Common myeloid progenitor, CD34-positive (primary cell): ENCODE measurements at regions not wholly inside any gene's neighbourhood (a gene's known extent, or its start where the extent isn't known, plus 50 kb on each side); places are given as distances from the start of the nearest gene placed in this dataset.

Experiments used
- CTCF ChIA-PET: fragments of 350-600 bp; sonication (Branson Sonifier 250); formaldehyde crosslinking; loops from one replicate; lab custom pipeline; 2021; ENCODE audit warnings: antibody characterized with exemption; lab: Charles Lee
- POLR2A ChIA-PET: fragments of 350-600 bp; sonication (Branson Sonifier 250); formaldehyde crosslinking; loops from one replicate; lab custom pipeline; 2021; ENCODE audit warnings: antibody characterized with exemption; lab: Charles Lee
- DNase-seq, 3 donors: peaks; one replicate each; pipeline versions ENCODE4 v3.0.0 to v3.0.0-alpha.2; 2013
- H3K27ac ChIP-seq, 2 experiments: 1 replicate in 1 of 2; 2 replicates in 1 of 2; pipeline ENCODE4 v1.7.0; 2013; ENCODE audit warnings: inconsistent platforms in 2 of 2, low read length in 2 of 2, mild to moderate bottlenecking in 2 of 2, low read depth in 1 of 2, moderate library complexity in 1 of 2; ENCODE audit not compliant: severe bottlenecking in 2 of 2, insufficient read depth in 1 of 2, poor library complexity in 1 of 2
- H3K27me3 ChIP-seq, 5 experiments: replicated peaks in 2 of 5; 1 replicate in 3 of 5; 2 replicates in 2 of 5; pipeline versions ENCODE4 v1.6.1 to v1.7.0; 2013; ENCODE audit warnings: low read length in 4 of 5, mild to moderate bottlenecking in 2 of 5, moderate library complexity in 2 of 5, inconsistent platforms in 1 of 5; ENCODE audit not compliant: insufficient read depth in 5 of 5, control insufficient read depth in 4 of 5
- H3K36me3 ChIP-seq, 4 experiments: 1 replicate in 2 of 4; 2 replicates in 2 of 4; pipeline versions ENCODE4 v1.6.1 to v1.7.0; 2013; ENCODE audit warnings: low read length in 3 of 4, control low read depth in 1 of 4, mild to moderate bottlenecking in 1 of 4; ENCODE audit not compliant: control insufficient read depth in 4 of 4, insufficient read depth in 4 of 4
- H3K4me1 ChIP-seq, 4 experiments: 1 replicate in 3 of 4; 2 replicates in 1 of 4; pipeline versions ENCODE4 v1.6.1 to v1.7.1; 2013; ENCODE audit warnings: low read length in 3 of 4, mild to moderate bottlenecking in 3 of 4, control low read depth in 1 of 4, inconsistent platforms in 1 of 4, moderate library complexity in 1 of 4; ENCODE audit not compliant: control insufficient read depth in 4 of 4, insufficient read depth in 4 of 4; ENCODE audit errors: control extremely low read depth in 1 of 4
- H3K4me3 ChIP-seq, 7 experiments: 1 replicate in 4 of 7; 2 replicates in 3 of 7; pipeline versions ENCODE4 v1.5.1 to v1.7.0; 2013; ENCODE audit warnings: mild to moderate bottlenecking in 7 of 7, low read length in 6 of 7, moderate library complexity in 6 of 7, inconsistent platforms in 2 of 7, low read depth in 2 of 7, control low read depth in 1 of 7; ENCODE audit not compliant: insufficient read depth in 4 of 7, control insufficient read depth in 1 of 7; ENCODE audit errors: extremely low read depth in 1 of 7
- H3K9me3 ChIP-seq, 5 experiments: 1 replicate in 4 of 5; 2 replicates in 1 of 5; pipeline versions ENCODE4 v1.6.1 to v1.7.1; 2013; ENCODE audit warnings: low read length in 4 of 5, mild to moderate bottlenecking in 2 of 5, inconsistent platforms in 1 of 5, low read depth in 1 of 5, moderate library complexity in 1 of 5; ENCODE audit not compliant: control insufficient read depth in 4 of 5, insufficient read depth in 2 of 5; ENCODE audit errors: control extremely low read depth in 1 of 5
- WGBS: methylation state at CpG from one replicate; pipeline ENCODE4 v1.1.5; 2013; ENCODE audit not compliant: insufficient coverage; 5-methylcytosine and 5-hydroxymethylcytosine counted together

DNA sequence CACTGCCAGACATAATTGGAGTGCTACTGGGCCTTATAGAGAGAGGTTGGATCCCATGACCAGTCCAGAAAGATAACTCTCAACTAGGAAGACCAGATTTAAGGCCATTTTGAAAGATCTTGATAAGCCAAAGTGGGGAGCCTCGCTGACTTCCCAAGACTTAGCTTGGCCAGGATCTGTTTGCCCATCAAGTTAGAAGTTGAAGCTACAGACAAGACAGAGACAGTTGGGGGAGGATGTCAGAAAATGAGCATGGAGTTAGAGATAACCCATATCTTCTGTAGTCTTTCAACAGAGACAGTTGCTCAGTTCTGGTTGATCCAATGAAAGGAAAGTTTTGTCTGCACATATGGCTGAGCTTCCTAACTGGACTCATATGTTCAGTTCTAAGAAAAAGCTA is 267.4 kb downstream of the HS3ST3A1 start:
- Histone ChIP-seq H3K4me3 (no peak overlapping the region), H3K9me3 (no peaks in the 10 kb centered on the region), H3K27me3 (peaks cover 0 to 4% (median 4%) of the 10 kb centered on the region in 5 experiments), H3K36me3 (no peaks in the 10 kb centered on the region), H3K4me1 (peaks cover 0 to 2% (median 0%) of the 10 kb centered on the region in 4 experiments), H3K27ac (no peak overlapping the region)
- no peak for DNase-seq
- WGBS = 100% methylated on average over 1 of the region's 1 CpG
- POLR2A ChIA-PET = no interaction called here
- CTCF ChIA-PET = no interaction called here

DNA sequence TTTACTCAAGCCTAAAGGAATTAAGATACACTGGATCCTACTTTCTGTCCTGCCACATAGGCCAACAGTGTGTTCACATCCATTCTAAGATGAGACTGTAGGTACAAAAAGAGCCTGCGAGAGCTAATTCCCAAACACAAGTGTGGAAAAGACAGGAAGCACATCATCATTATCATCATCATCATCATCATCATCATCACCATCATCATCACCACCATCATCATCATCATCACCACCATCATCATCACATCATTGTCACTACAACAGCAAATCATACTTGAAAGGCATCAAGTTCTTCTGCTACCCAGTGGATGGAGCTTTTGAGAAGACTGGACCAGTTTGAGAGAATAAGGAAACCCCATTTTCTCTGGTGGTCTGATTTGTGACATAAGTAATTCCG is 268.1 kb downstream of the HS3ST3A1 start:
- H3K27me3 ChIP-seq = peaks cover 0 to 4% (median 3%) of the 10 kb centered on the region in 5 experiments
- POLR2A ChIA-PET = no interaction called here
- H3K36me3 ChIP-seq = no peaks in the 10 kb centered on the region
- H3K27ac ChIP-seq = no peak overlapping the region
- H3K4me1 ChIP-seq = peaks cover 0 to 2% (median 0%) of the 10 kb centered on the region in 4 experiments
- H3K4me3 ChIP-seq = no peak overlapping the region
- no peak for DNase-seq
- 100% methylated on average over 1 of the region's 2 CpGs for WGBS
- H3K9me3 ChIP-seq = no peaks in the 10 kb centered on the region
- CTCF ChIA-PET = no interaction called here

DNA sequence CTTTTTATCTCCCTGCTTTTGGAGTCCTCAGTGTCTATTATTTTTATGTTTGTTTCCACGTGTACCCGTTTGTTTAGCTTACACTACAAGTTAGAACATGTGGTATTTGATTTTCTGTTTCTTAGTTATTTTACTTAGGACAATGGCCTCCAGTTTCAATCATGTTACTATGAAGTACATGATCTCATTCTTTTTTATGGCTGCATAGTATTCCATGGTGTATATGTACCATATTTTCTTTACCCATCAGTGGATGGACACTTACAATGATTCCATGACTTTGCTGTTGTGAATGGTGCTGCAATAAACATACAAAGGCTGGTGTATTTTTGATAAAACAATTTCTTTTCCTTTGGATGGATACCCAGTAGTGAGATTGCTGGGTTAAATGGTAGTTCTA is 269.5 kb downstream of the HS3ST3A1 start:
- Histone ChIP-seq H3K4me3 (no peak overlapping the region), H3K4me1 (no peaks in the 10 kb centered on the region), H3K36me3 (no peaks in the 10 kb centered on the region), H3K27me3 (peaks cover 0 to 4% (median 2%) of the 10 kb centered on the region in 5 experiments), H3K27ac (no peak overlapping the region), H3K9me3 (no peaks in the 10 kb centered on the region)
- POLR2A ChIA-PET = no interaction called here
- CTCF ChIA-PET = no interaction called here
- WGBS = no CpG with 5 or more reads among the region's 2 CpGs
- no peak for DNase-seq

DNA sequence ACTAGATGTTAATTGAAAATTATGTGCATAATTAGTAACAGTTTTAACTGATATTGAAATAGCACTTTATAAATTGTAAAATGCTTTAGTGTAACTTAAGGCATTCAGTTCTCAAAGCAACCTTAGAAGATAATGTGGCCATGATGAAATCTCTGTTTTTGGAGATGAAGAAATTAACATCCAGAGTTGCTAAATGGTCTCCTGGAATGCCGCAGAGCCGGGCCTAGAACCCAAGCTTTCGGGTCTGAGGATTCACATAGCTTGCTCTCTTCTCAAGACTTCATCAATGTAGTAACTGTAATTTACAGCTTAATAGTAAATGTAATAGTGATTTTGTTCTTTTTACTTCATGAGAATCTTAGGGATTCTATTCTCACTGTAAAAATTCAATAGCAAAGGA is 272.3 kb downstream of the HS3ST3A1 start:
- Histone ChIP-seq H3K4me1 (no peaks in the 10 kb centered on the region), H3K27me3 (peaks cover 0 to 2% (median 0%) of the 10 kb centered on the region in 5 experiments), H3K36me3 (no peaks in the 10 kb centered on the region), H3K27ac (no peak overlapping the region), H3K4me3 (no peak overlapping the region), H3K9me3 (no peaks in the 10 kb centered on the region)
- ChIA-PET POLR2A (no interaction called here), CTCF (no interaction called here)
- DNase-seq = no peak
- WGBS = 100% methylated on average over 2 of the region's 3 CpGs

DNA sequence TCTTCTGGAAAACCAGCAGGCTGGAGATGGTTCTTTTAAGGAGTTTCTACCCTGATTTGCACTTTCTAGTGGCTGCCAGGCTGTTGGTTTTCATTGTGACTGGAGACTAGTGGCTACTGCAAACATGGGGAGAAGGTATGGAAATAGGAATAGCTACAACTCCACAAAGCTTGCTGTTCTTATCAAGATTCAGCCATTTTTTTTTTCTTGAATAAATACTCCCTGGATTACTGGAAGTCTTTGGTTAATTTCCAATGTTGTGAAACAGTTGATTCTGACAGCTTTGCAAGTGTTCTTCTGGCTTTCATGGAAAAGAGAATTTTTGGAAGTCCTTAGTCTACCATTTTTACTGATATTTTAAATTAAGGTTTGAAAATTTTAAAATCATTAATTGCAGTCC is 277.7 kb downstream of the HS3ST3A1 start:
- no peaks in the 10 kb centered on the region for H3K4me1 ChIP-seq
- H3K36me3 ChIP-seq = no peaks in the 10 kb centered on the region
- no peak overlapping the region for H3K27ac ChIP-seq
- no peak overlapping the region for H3K4me3 ChIP-seq
- CTCF ChIA-PET = interaction anchor here (1.3 kb wide), 1 partner anchor 13 kb away, joined by 3 read pairs; no protein-coding TSS in a partner anchor
- POLR2A ChIA-PET = no interaction called here
- no peaks in the 10 kb centered on the region for H3K27me3 ChIP-seq
- no peaks in the 10 kb centered on the region for H3K9me3 ChIP-seq
- no peak for DNase-seq

DNA sequence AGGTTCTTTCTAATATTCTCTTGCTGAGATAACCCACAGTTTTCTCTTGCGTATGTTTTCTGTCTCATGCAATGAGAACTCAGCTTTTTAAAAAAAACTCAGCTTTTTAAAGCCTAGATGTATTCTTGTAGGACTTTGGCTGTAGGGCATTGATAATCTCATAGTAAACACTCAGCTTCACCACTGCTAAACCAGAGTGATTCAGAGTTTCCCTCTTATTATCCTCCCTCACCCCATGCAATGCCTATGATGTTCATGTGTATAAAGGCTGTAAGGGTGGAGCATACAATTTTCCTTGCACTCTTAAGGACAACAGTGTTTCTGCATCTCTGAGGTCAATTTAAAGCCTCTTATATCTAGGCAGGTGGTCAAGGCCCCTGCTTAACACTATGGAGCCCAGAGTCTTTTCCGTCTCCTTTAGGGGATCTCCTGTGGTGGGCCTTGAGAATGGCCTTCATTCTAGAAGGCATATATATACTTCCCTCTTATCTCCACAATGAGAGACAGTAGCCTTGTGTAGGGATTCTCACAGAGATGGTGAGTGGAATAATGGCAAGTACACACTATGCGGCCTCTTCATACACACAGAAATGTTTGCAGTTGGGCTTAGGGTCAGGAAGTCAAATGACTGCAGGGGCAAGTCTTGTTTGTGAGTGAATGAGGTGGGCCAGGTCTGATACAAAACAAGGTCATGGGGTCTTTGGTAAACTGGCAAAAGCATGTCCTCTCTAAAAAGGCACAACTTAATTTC is 279.6 kb downstream of the HS3ST3A1 start:
- H3K4me3 ChIP-seq = no peak overlapping the region
- H3K36me3 ChIP-seq = no peaks in the 10 kb centered on the region
- POLR2A ChIA-PET = no interaction called here
- no peak overlapping the region for H3K27ac ChIP-seq
- no peak for DNase-seq
- H3K4me1 ChIP-seq = no peaks in the 10 kb centered on the region
- H3K9me3 ChIP-seq = no peaks in the 10 kb centered on the region
- no peaks in the 10 kb centered on the region for H3K27me3 ChIP-seq
- CTCF ChIA-PET = no interaction called here
- WGBS = 80% methylated on average over 1 of the region's 3 CpGs

DNA sequence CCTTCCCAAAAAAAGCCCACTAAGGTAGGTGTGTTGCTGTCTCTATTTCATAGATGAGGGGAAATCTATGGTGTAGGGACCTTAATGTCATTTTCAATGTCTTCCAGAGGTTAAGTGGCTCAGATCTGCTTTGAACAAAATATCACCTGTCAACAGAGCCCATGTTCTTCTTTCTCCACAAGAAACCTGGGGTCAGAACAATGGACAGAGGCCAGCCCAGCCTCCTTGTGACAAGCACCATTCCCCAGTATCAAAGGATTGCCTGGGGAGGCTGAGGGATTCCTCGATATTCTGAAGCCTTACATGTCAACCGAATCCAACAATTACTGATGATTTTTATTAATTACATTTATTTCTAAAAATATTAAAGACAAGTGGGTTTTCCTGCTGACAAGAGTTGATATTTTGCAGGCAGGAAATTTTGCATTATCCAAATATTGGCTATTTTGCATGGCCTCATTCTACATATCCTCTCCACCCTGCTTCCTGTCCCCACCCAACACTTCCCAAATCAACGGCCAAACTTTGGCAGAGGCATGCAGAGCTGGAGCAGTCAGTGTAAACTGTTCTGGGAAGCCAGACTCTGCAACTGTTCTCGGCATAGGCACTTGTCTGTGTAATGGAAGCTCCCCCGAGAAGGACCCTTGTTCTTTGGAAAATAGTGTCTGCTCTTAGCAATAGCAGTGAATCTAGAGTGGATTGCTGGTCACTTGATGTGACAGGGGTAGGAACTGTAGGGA is 281.5 kb downstream of the HS3ST3A1 start:
- 66% methylated on average over 3 of the region's 5 CpGs for WGBS
- ChIA-PET POLR2A (no interaction called here), CTCF (no interaction called here)
- H3K4me3 ChIP-seq = no peak overlapping the region
- no peaks in the 10 kb centered on the region for H3K9me3 ChIP-seq
- H3K4me1 ChIP-seq = no peaks in the 10 kb centered on the region
- no peaks in the 10 kb centered on the region for H3K36me3 ChIP-seq
- H3K27ac ChIP-seq = no peak overlapping the region
- no peak for DNase-seq
- H3K27me3 ChIP-seq = no peaks in the 10 kb centered on the region
